ENCODE measurements at regions not wholly inside any gene's neighbourhood (a gene's known extent, or its start where the extent isn't known, plus 50 kb on each side); places are given as distances from the start of the nearest gene placed in this dataset.
A peak's percentile ranks its signal among the peaks of the same experiment; 100 is the strongest.

GRCh38 chr9:83178717-83179116 is 115.8 kb upstream of the RASEF start:
- ChIA-PET CTCF (no interaction called here), POLR2A (no interaction called here)
- WGBS (ENCODE audit: insufficient coverage): 100% methylated on average over 1 of the region's 1 CpG
- peaks cover 0 to 13% (median 4%) of the 10 kb centered on the region in 5 experiments for H3K9me3 ChIP-seq (ENCODE audit: control extremely low read depth in 1 of 5, control insufficient read depth in 4 of 5, insufficient read depth in 2 of 5, low read depth in 1 of 5, low read length in 4 of 5)
- H3K36me3 ChIP-seq (ENCODE audit: control insufficient read depth in 4 of 4, insufficient read depth in 4 of 4, low read length in 3 of 4): no peaks in the 10 kb centered on the region
- H3K27me3 ChIP-seq (replicated peaks in 2 of 5; ENCODE audit: control insufficient read depth in 4 of 5, insufficient read depth in 5 of 5, low read length in 4 of 5): peaks cover 0 to under 1% (median 0%) of the 10 kb centered on the region in 5 experiments
- no peak for DNase-seq
- H3K4me3 ChIP-seq (ENCODE audit: control insufficient read depth in 1 of 7, extremely low read depth in 1 of 7, insufficient read depth in 4 of 7, low read depth in 2 of 7, low read length in 6 of 7): no peak overlapping the region
- H3K4me1 ChIP-seq (ENCODE audit: control extremely low read depth in 1 of 4, control insufficient read depth in 4 of 4, insufficient read depth in 4 of 4, low read length in 3 of 4): no peaks in the 10 kb centered on the region
- no peak overlapping the region for H3K27ac ChIP-seq (ENCODE audit: insufficient read depth in 1 of 2, low read depth in 1 of 2, low read length in 2 of 2, poor library complexity in 1 of 2, severe bottlenecking in 2 of 2)

DNA sequence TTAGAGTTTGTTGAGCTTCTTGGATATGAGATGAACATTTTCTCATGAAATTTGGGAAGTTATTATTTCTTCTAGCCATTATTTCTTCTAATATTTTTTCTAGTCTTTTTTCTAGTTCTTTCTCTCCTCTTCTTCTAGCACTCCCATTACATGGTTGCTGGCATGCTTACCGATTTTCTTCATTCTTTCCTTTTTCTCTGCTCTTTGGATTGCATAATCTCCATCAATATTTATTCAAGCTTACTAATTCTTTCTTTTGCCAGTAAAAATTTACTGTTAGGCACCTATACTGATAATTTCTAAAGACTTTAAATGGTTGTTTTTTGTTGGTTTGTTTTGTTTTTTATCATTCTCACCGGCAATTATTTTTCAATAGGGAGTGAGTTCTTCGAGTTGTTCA is 114.8 kb upstream of the RASEF start:
- H3K9me3 ChIP-seq (ENCODE audit: control extremely low read depth in 1 of 5, control insufficient read depth in 4 of 5, insufficient read depth in 2 of 5, low read depth in 1 of 5, low read length in 4 of 5): peaks cover 0 to 17% (median 6%) of the 10 kb centered on the region in 5 experiments
- no peaks in the 10 kb centered on the region for H3K27me3 ChIP-seq (replicated peaks in 2 of 5; ENCODE audit: control insufficient read depth in 4 of 5, insufficient read depth in 5 of 5, low read length in 4 of 5)
- no peak overlapping the region for H3K27ac ChIP-seq (ENCODE audit: insufficient read depth in 1 of 2, low read depth in 1 of 2, low read length in 2 of 2, poor library complexity in 1 of 2, severe bottlenecking in 2 of 2)
- POLR2A ChIA-PET: no interaction called here
- no peak for DNase-seq
- CTCF ChIA-PET: no interaction called here
- H3K4me3 ChIP-seq (ENCODE audit: control insufficient read depth in 1 of 7, extremely low read depth in 1 of 7, insufficient read depth in 4 of 7, low read depth in 2 of 7, low read length in 6 of 7): no peak overlapping the region
- no peaks in the 10 kb centered on the region for H3K4me1 ChIP-seq (ENCODE audit: control extremely low read depth in 1 of 4, control insufficient read depth in 4 of 4, insufficient read depth in 4 of 4, low read length in 3 of 4)
- WGBS (ENCODE audit: insufficient coverage): 100% methylated on average over 1 of the region's 3 CpGs
- H3K36me3 ChIP-seq (ENCODE audit: control insufficient read depth in 4 of 4, insufficient read depth in 4 of 4, low read length in 3 of 4): no peaks in the 10 kb centered on the region

- Histone ChIP-seq H3K4me3 (ENCODE audit: control insufficient read depth in 1 of 7, extremely low read depth in 1 of 7, insufficient read depth in 4 of 7, low read depth in 2 of 7, low read length in 6 of 7) (no peak overlapping the region), H3K9me3 (ENCODE audit: control extremely low read depth in 1 of 5, control insufficient read depth in 4 of 5, insufficient read depth in 2 of 5, low read depth in 1 of 5, low read length in 4 of 5) (peaks cover 0 to 2% (median 0%) of the 10 kb centered on the region in 5 experiments), H3K36me3 (ENCODE audit: control insufficient read depth in 4 of 4, insufficient read depth in 4 of 4, low read length in 3 of 4) (no peaks in the 10 kb centered on the region), H3K27me3 (replicated peaks in 2 of 5; ENCODE audit: control insufficient read depth in 4 of 5, insufficient read depth in 5 of 5, low read length in 4 of 5) (no peaks in the 10 kb centered on the region), H3K4me1 (ENCODE audit: control extremely low read depth in 1 of 4, control insufficient read depth in 4 of 4, insufficient read depth in 4 of 4, low read length in 3 of 4) (no peaks in the 10 kb centered on the region), H3K27ac (ENCODE audit: insufficient read depth in 1 of 2, low read depth in 1 of 2, low read length in 2 of 2, poor library complexity in 1 of 2, severe bottlenecking in 2 of 2) (no peak overlapping the region)
- POLR2A ChIA-PET: no interaction called here
- 67% methylated on average over 1 of the region's 1 CpG for WGBS (ENCODE audit: insufficient coverage)
- CTCF ChIA-PET: no interaction called here
- DNase-seq: no peak
Measured at GRCh38 chr9:83167126-83167525, 104.2 kb upstream of the RASEF start.

- Histone ChIP-seq H3K4me1 (ENCODE audit: control extremely low read depth in 1 of 4, control insufficient read depth in 4 of 4, insufficient read depth in 4 of 4, low read length in 3 of 4) (no peaks in the 10 kb centered on the region), H3K36me3 (ENCODE audit: control insufficient read depth in 4 of 4, insufficient read depth in 4 of 4, low read length in 3 of 4) (no peaks in the 10 kb centered on the region), H3K4me3 (ENCODE audit: control insufficient read depth in 1 of 7, extremely low read depth in 1 of 7, insufficient read depth in 4 of 7, low read depth in 2 of 7, low read length in 6 of 7) (no peak overlapping the region), H3K9me3 (ENCODE audit: control extremely low read depth in 1 of 5, control insufficient read depth in 4 of 5, insufficient read depth in 2 of 5, low read depth in 1 of 5, low read length in 4 of 5) (peaks cover 0 to 2% (median 0%) of the 10 kb centered on the region in 5 experiments), H3K27me3 (replicated peaks in 2 of 5; ENCODE audit: control insufficient read depth in 4 of 5, insufficient read depth in 5 of 5, low read length in 4 of 5) (no peaks in the 10 kb centered on the region), H3K27ac (ENCODE audit: insufficient read depth in 1 of 2, low read depth in 1 of 2, low read length in 2 of 2, poor library complexity in 1 of 2, severe bottlenecking in 2 of 2) (no peak overlapping the region)
- 93% methylated on average over 5 of the region's 5 CpGs for WGBS (ENCODE audit: insufficient coverage)
- ChIA-PET POLR2A (no interaction called here), CTCF (no interaction called here)
- peak in 2 of 3 donors; percentile 1 to 22 for DNase-seq
Measured at GRCh38 chr9:83166372-83166771, 103.4 kb upstream of the RASEF start.

- Histone ChIP-seq H3K4me3 (ENCODE audit: control insufficient read depth in 1 of 7, extremely low read depth in 1 of 7, insufficient read depth in 4 of 7, low read depth in 2 of 7, low read length in 6 of 7) (no peak overlapping the region), H3K27me3 (replicated peaks in 2 of 5; ENCODE audit: control insufficient read depth in 4 of 5, insufficient read depth in 5 of 5, low read length in 4 of 5) (no peaks in the 10 kb centered on the region), H3K27ac (ENCODE audit: insufficient read depth in 1 of 2, low read depth in 1 of 2, low read length in 2 of 2, poor library complexity in 1 of 2, severe bottlenecking in 2 of 2) (no peak overlapping the region), H3K4me1 (ENCODE audit: control extremely low read depth in 1 of 4, control insufficient read depth in 4 of 4, insufficient read depth in 4 of 4, low read length in 3 of 4) (no peaks in the 10 kb centered on the region), H3K9me3 (ENCODE audit: control extremely low read depth in 1 of 5, control insufficient read depth in 4 of 5, insufficient read depth in 2 of 5, low read depth in 1 of 5, low read length in 4 of 5) (no peaks in the 10 kb centered on the region), H3K36me3 (ENCODE audit: control insufficient read depth in 4 of 4, insufficient read depth in 4 of 4, low read length in 3 of 4) (no peaks in the 10 kb centered on the region)
- POLR2A ChIA-PET: no interaction called here
- no peak for DNase-seq
- CTCF ChIA-PET: interaction anchor here (0.6 kb wide), 1 partner anchor 9 kb away, joined by 3 read pairs; no protein-coding TSS in a partner anchor
Measured at GRCh38 chr9:83155733-83156132, 92.8 kb upstream of the RASEF start.

DNA sequence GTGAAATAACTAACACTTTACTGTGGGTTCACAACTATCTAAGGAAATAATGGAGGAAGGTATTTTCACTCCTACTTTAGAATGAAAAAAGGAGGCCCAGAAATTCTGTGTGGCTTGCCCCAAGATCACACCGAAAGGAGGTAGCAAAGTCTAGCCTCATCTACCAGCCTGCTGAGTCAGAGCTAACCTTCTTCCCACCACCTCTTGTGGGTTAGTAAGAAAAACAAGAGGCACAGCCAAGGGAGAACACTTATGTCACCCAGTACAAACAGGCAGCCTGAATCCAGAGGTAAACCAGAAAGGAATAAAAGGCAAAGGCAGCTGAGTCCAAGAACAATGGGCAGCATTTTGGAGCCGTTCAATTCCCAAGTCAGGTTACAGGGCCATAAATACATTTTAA is 91.9 kb upstream of the RASEF start:
- WGBS (ENCODE audit: insufficient coverage): 94% methylated on average over 2 of the region's 2 CpGs
- Histone ChIP-seq H3K9me3 (ENCODE audit: control extremely low read depth in 1 of 5, control insufficient read depth in 4 of 5, insufficient read depth in 2 of 5, low read depth in 1 of 5, low read length in 4 of 5) (no peaks in the 10 kb centered on the region), H3K27me3 (replicated peaks in 2 of 5; ENCODE audit: control insufficient read depth in 4 of 5, insufficient read depth in 5 of 5, low read length in 4 of 5) (no peaks in the 10 kb centered on the region), H3K4me3 (ENCODE audit: control insufficient read depth in 1 of 7, extremely low read depth in 1 of 7, insufficient read depth in 4 of 7, low read depth in 2 of 7, low read length in 6 of 7) (no peak overlapping the region), H3K4me1 (ENCODE audit: control extremely low read depth in 1 of 4, control insufficient read depth in 4 of 4, insufficient read depth in 4 of 4, low read length in 3 of 4) (no peaks in the 10 kb centered on the region), H3K36me3 (ENCODE audit: control insufficient read depth in 4 of 4, insufficient read depth in 4 of 4, low read length in 3 of 4) (no peaks in the 10 kb centered on the region), H3K27ac (ENCODE audit: insufficient read depth in 1 of 2, low read depth in 1 of 2, low read length in 2 of 2, poor library complexity in 1 of 2, severe bottlenecking in 2 of 2) (no peak overlapping the region)
- ChIA-PET POLR2A (no interaction called here), CTCF (no interaction called here)
- DNase-seq: no peak

DNA sequence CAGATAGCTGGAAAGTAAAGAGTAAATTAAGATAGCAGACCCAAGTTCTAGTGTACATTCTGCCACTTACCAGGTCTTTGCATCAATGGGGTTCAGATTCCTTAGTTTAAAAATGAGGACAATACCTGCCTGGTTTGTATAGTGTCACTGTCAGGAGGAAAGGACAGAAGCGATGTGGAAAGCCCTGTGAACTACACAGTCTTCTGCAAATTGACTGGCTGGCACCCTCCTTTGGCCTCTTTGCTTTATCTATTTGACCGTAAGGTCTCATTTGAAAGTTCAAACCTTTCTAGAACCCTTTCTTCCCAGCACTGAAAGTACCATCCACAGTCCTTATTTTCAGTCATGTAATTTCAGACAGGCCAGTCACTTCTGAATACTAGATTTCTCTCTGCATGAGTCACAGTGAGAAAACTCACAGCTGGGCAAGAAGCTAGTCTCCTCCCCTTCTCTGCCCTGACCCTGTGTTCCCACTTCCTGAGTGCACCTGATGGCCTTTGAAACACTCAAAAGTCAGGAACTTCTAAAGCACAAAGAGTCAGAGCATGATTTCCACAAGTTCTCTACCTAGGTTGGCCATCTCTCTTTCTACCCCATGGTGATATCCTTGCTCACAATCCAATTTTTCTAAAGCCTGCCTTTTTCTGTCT is 91.3 kb upstream of the RASEF start:
- H3K4me3 ChIP-seq (ENCODE audit: control insufficient read depth in 1 of 7, extremely low read depth in 1 of 7, insufficient read depth in 4 of 7, low read depth in 2 of 7, low read length in 6 of 7): no peak overlapping the region
- H3K9me3 ChIP-seq (ENCODE audit: control extremely low read depth in 1 of 5, control insufficient read depth in 4 of 5, insufficient read depth in 2 of 5, low read depth in 1 of 5, low read length in 4 of 5): no peaks in the 10 kb centered on the region
- H3K36me3 ChIP-seq (ENCODE audit: control insufficient read depth in 4 of 4, insufficient read depth in 4 of 4, low read length in 3 of 4): no peaks in the 10 kb centered on the region
- DNase-seq: no peak
- H3K27ac ChIP-seq (ENCODE audit: insufficient read depth in 1 of 2, low read depth in 1 of 2, low read length in 2 of 2, poor library complexity in 1 of 2, severe bottlenecking in 2 of 2): no peak overlapping the region
- ChIA-PET CTCF (no interaction called here), POLR2A (no interaction called here)
- WGBS (ENCODE audit: insufficient coverage): 89% methylated on average over 2 of the region's 2 CpGs
- H3K27me3 ChIP-seq (replicated peaks in 2 of 5; ENCODE audit: control insufficient read depth in 4 of 5, insufficient read depth in 5 of 5, low read length in 4 of 5): no peaks in the 10 kb centered on the region
- no peaks in the 10 kb centered on the region for H3K4me1 ChIP-seq (ENCODE audit: control extremely low read depth in 1 of 4, control insufficient read depth in 4 of 4, insufficient read depth in 4 of 4, low read length in 3 of 4)

Measured in common myeloid progenitor, CD34-positive (primary cell).